ENCODE measurements at regions not wholly inside any gene's neighbourhood (a gene's known extent, or its start where the extent isn't known, plus 50 kb on each side); places are given as distances from the start of the nearest gene placed in this dataset.

- no peak overlapping the region for H3K4me3 ChIP-seq
- H3K4me1 ChIP-seq, result no peaks in the 10 kb centered on the region
- 84 to 94% methylated on average over 1 of the region's 1 CpG for WGBS, 2 donors
- no peak overlapping the region for H3K27ac ChIP-seq
- no peaks in the 10 kb centered on the region for H3K9me3 ChIP-seq
- TF ChIP-seq EP300 (IDR thresholded peaks at IDR 0.05) (no peak), POLR2A (IDR thresholded peaks at IDR 0.05) (no peak), CTCF (IDR thresholded peaks at IDR 0.05) (no peak), POLR2AphosphoS5 (IDR thresholded peaks at IDR 0.05) (no peak)
- H3K36me3 ChIP-seq, result no peaks in the 10 kb centered on the region
- H3K27me3 ChIP-seq, result no peaks in the 10 kb centered on the region
- no peak for DNase-seq
- no peak for ATAC-seq (ENCODE audit: low FRiP score in 2 of 2)
Measured at GRCh38 chr2:183227176-183227575, 102.9 kb downstream of the NUP35 start.

- TF ChIP-seq CTCF (IDR thresholded peaks at IDR 0.05), result no peak
- no peak for TF ChIP-seq POLR2A (IDR thresholded peaks at IDR 0.05)
- TF ChIP-seq POLR2AphosphoS5 (IDR thresholded peaks at IDR 0.05), result no peak
- TF ChIP-seq EP300 (IDR thresholded peaks at IDR 0.05), result no peak
- Histone ChIP-seq H3K9me3 (no peaks in the 10 kb centered on the region), H3K4me1 (no peaks in the 10 kb centered on the region), H3K36me3 (no peaks in the 10 kb centered on the region), H3K4me3 (no peak overlapping the region), H3K27me3 (no peaks in the 10 kb centered on the region), H3K27ac (no peak overlapping the region)
- WGBS, 2 donors, result 91 to 93% methylated on average over 2 of the region's 2 CpGs
- no peak for ATAC-seq (ENCODE audit: low FRiP score in 2 of 2)
- no peak for DNase-seq
Measured at GRCh38 chr2:183229386-183229785, 105.1 kb downstream of the NUP35 start.

DNA sequence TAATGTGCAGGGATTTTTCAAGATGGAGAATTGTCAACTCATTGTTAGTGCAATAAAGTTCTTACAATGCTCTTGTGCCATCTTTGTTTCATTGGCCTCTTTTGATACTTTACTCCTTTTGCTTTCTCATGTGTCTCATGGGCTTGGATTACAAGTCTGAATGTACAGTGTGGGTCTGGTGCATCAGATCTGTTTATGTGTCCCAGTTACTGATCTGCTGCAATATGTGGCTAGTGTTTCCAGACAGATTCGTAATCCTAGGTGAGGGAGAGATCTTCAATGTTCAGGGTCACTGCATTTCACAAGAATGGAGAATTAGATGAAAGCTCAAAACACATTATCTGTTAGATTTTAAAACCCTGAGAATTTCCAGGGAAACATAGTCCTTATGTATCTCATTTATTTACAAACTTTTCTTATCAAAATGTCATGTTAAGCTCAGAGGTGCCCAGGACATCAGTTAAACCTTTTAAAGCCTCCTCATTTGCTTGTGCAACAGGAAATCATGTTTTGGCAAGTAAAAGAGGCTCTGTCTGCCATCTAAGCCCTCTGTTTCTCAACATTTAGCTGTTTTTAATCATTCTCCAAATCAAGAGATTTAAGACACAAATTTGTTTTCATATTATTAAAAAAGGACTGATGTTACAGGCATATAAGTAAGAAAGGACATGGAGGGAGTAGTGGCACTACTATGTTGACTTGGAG lies 108.1 kb downstream of the NUP35 start:
- TF ChIP-seq POLR2AphosphoS5 (IDR thresholded peaks at IDR 0.05) (no peak), POLR2A (IDR thresholded peaks at IDR 0.05) (no peak), CTCF (IDR thresholded peaks at IDR 0.05) (no peak), EP300 (IDR thresholded peaks at IDR 0.05) (no peak)

DNA sequence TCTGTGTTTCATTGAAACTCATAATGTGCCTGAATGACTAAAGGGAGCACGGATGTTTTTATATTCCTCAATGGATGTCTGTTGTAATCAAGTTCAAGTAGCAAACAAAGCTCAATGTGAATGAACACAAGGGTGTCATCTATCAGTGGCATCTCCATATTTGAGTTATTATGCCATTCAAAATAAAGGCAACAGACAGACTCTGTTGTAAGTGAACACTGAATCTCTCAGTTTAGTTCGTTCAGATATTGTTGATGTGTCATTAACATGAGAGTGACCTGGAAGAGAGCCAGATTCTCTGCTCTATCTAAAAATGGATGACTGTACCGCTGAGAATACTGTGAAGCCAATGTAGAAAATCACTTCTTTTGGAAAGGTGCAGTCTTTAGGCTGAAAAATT lies 118.7 kb downstream of the NUP35 start:
- no peak for ATAC-seq (ENCODE audit: low FRiP score in 2 of 2)
- no peak for DNase-seq
- Histone ChIP-seq H3K27ac (no peak overlapping the region), H3K4me1 (no peaks in the 10 kb centered on the region), H3K36me3 (no peaks in the 10 kb centered on the region), H3K4me3 (no peak overlapping the region), H3K9me3 (no peaks in the 10 kb centered on the region), H3K27me3 (no peaks in the 10 kb centered on the region)
- WGBS, 2 donors, result 49 to 63% methylated on average over 3 of the region's 3 CpGs
- TF ChIP-seq POLR2A (IDR thresholded peaks at IDR 0.05) (no peak), POLR2AphosphoS5 (IDR thresholded peaks at IDR 0.05) (no peak), CTCF (IDR thresholded peaks at IDR 0.05) (no peak), EP300 (IDR thresholded peaks at IDR 0.05) (no peak)

More for the DNA sequence above, 108.1 kb downstream of the NUP35 start:
- ATAC-seq (ENCODE audit: low FRiP score in 2 of 2) (no peak), DNase-seq (no peak)
- Histone ChIP-seq H3K36me3 (no peaks in the 10 kb centered on the region), H3K4me1 (no peaks in the 10 kb centered on the region), H3K27me3 (no peaks in the 10 kb centered on the region), H3K4me3 (no peak overlapping the region), H3K9me3 (no peaks in the 10 kb centered on the region), H3K27ac (no peak overlapping the region)
- 76 to 77% methylated on average over 1 of the region's 1 CpG for WGBS, 2 donors

DNA sequence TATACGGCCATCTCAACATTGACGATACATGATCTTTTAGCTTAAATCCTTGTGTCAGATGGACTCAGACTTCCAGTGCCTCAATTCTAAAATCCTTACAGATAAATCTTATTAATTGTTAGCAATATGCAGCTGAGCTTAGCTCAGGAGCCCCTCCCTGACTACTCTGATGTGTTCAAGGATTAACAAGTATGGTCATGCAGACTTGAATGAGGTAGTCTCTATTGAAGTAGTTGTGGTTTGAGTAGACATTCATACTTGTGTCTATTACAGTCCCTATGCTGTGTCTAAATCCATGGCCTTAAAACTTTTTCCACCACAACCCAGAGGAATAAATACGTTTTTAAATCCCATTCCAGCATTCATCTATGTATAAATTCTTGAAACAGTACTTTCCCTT lies 119.5 kb downstream of the NUP35 start:
- DNase-seq (no peak), ATAC-seq (ENCODE audit: low FRiP score in 2 of 2) (no peak)
- H3K36me3 ChIP-seq, result no peaks in the 10 kb centered on the region
- H3K4me1 ChIP-seq, result no peaks in the 10 kb centered on the region
- no peaks in the 10 kb centered on the region for H3K27me3 ChIP-seq
- H3K4me3 ChIP-seq, result no peak overlapping the region
- no peak overlapping the region for H3K27ac ChIP-seq
- no peak for TF ChIP-seq POLR2AphosphoS5 (IDR thresholded peaks at IDR 0.05)
- TF ChIP-seq CTCF (IDR thresholded peaks at IDR 0.05), result no peak
- TF ChIP-seq EP300 (IDR thresholded peaks at IDR 0.05), result no peak
- no peak for TF ChIP-seq POLR2A (IDR thresholded peaks at IDR 0.05)
- H3K9me3 ChIP-seq, result no peaks in the 10 kb centered on the region
- WGBS, 2 donors, result 96 to 99% methylated on average over 3 of the region's 3 CpGs
